Epithelial cell of proximal tubule (primary cell): ENCODE measurements at regions not wholly inside any gene's neighbourhood (a gene's known extent, or its start where the extent isn't known, plus 50 kb on each side); places are given as distances from the start of the nearest gene placed in this dataset.

Experiments
- DNase-seq: peaks from one replicate; pipeline ENCODE4 v3.0.0-alpha.2; 2011; ENCODE audit warnings: low read depth
- H3K4me3 ChIP-seq: 2 replicates; pipeline ENCODE4 v1.5.1; 2011; ENCODE audit warnings: low read depth, mild to moderate bottlenecking, low read length
- TF ChIP-seq, protein P1 (sequence below): conservative IDR thresholded peaks from 2 replicates; pipeline ENCODE4 v1.5.1; 2012; ENCODE audit warnings: low read depth, mild to moderate bottlenecking, low read length

DNA sequence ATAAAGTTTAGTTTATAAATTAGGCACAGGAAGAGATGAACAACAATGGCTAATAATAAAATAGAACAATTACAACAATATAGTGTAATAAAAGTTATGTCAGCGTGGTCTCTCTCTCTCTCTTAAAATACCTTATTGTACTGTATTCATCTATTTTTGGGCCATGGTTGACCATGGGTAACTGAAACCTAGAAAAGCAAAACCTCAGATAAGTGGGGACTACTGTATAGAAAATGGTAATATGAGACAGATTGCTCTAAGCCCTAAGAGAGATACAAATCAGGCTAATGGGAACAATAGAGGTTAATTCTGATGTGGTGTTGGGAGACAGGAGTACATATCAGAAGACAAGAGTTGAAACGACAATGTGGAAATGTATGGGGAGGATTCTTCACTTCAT lies 86.2 kb downstream of the ZNF365 start:
- no peak for DNase-seq
- TF ChIP-seq, protein P1, sequence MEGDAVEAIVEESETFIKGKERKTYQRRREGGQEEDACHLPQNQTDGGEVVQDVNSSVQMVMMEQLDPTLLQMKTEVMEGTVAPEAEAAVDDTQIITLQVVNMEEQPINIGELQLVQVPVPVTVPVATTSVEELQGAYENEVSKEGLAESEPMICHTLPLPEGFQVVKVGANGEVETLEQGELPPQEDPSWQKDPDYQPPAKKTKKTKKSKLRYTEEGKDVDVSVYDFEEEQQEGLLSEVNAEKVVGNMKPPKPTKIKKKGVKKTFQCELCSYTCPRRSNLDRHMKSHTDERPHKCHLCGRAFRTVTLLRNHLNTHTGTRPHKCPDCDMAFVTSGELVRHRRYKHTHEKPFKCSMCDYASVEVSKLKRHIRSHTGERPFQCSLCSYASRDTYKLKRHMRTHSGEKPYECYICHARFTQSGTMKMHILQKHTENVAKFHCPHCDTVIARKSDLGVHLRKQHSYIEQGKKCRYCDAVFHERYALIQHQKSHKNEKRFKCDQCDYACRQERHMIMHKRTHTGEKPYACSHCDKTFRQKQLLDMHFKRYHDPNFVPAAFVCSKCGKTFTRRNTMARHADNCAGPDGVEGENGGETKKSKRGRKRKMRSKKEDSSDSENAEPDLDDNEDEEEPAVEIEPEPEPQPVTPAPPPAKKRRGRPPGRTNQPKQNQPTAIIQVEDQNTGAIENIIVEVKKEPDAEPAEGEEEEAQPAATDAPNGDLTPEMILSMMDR = no peak
- no peak overlapping the region for H3K4me3 ChIP-seq

DNA sequence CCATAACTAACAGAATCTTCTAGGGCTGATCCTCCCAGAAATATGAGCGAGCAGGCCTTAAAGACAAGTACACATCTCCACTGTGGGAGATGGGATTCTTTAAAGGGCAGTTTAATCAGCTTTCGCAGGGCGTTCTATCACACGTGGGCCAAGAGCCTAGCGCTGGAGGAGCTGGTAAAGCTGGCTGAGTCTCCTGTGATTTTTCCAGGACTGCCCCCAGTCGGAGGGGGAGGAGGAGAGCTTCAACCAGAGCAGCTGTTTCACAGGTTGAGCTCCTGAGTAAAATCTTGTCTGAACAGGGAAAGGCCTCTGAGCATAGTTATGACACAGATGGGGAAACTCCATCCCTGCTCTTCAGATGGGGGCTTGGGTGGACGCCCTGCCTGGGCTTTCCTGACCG lies 87.0 kb downstream of the ZNF365 start:
- no peak for DNase-seq
- no peak overlapping the region for H3K4me3 ChIP-seq
- TF ChIP-seq, protein P1 = no peak

DNA sequence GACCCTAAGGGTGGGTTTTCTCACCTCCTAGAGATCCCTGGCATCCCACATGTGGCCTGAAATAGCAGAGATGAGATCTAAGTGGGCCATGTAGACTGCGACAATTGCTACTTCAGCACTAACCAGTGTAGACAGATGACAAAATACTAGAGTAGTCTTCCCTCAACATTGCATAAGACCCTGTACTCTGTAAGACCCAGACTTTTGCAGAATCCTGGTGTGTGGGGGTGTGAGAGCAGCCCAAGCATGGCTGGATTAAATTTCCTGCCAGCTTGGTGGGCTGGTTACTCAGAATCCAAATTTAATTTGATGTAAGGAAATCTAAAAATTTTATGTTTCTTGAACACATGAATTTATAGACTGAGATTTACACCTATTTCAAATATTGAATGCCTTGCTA lies 88.3 kb downstream of the ZNF365 start:
- no peak for DNase-seq
- TF ChIP-seq, protein P1 = no peak
- no peak overlapping the region for H3K4me3 ChIP-seq

DNA sequence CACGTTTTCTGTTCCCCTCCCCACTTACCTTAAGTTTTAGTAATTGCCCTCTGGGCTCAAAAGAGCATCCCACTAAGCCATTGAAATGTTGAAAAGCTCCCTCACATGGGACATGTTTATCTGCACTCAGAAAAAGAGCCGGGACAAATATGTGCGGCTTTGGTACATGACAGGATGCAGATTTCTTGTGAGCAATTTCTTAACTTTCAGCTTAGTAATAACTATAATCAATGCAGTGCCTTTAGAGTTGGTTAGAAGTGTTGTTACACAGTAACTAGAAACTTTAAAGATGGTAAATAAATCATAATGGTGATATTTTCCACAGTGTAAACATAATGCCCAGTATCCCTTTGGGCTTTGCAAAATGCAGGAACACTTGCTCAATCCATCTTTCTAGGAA lies 89.2 kb downstream of the ZNF365 start:
- H3K4me3 ChIP-seq = no peak overlapping the region
- DNase-seq = no peak
- TF ChIP-seq, protein P1 = no peak

DNA sequence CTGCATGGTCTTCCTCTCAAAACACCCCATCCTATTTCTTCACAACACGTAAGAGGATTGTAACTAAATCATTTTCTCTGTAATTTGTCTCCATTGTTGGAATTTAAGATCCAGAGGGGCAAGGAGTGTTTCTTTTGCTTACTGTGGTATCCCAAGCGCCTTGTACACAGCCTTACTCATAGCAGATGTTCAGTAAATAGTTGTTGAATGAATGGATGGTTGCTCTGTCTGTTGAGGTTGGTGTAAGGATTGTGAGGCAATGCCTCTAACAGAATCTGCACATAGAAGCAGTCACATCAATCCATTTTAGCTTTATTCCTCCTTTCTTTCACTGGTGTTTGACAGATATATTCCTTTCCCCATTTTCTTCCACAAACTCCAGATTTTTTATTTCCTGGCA lies 90.1 kb downstream of the ZNF365 start:
- H3K4me3 ChIP-seq = no peak overlapping the region
- TF ChIP-seq, protein P1 = no peak
- DNase-seq = no peak

DNA sequence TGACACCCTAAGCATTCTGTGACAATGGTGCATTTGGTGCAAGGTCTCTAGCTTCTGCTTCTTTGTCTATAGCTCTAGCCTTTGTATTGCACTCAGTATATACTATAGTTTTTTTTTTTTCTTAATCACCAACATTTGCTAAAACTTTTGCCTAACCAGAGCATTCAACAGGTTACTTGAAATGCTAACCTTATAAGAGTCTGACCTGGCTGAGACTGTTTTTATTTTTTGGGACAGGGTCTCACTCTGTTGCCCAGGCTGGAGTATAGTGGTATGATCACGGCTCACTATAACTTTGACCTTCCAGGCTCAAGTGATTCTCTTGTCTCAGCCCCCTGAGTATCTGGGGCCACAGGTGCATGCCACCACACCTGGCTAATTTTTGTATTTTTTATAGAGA lies 92.4 kb downstream of the ZNF365 start:
- TF ChIP-seq, protein P1 = no peak
- H3K4me3 ChIP-seq = no peak overlapping the region
- DNase-seq = no peak

DNA sequence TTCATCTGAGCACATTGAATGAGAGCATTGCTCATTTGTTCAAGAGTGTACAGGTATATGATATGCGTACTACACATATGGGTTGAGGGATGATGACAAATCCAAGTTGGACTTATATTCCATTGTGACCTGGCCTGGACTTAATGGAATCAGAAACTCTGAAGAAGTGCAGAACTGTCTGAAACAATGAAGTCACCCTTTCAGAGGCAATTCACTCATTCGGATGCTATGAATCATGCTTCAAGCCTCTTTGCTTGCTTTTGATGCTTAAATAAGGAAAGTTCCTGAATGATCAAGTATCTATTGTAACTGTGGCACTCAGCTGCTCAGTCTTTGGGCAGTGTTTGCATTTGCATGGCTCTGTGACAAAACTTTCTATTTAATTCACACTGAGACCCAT lies 93.4 kb downstream of the ZNF365 start:
- TF ChIP-seq, protein P1 = no peak
- H3K4me3 ChIP-seq = no peak overlapping the region
- DNase-seq = no peak
